ENCODE measurements at regions not wholly inside any gene's neighbourhood (a gene's known extent, or its start where the extent isn't known, plus 50 kb on each side); places are given as distances from the start of the nearest gene placed in this dataset.

DNA sequence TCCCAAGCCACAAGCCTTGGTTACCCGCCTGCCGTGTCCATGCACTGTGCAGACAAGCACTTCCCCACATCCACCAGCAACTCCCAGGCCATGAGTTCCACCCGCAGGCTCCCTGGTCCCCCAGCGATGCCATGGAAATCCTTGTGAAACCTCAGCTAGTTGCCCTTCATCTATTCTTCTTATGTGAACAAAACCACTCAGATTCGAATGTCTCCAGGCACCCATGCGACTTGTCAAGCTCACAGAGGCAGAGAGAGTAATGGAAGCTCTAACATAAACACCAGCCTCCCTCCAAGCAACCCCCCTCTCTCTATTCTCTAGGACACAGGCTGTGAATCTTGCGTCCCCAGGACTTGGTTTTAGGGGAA is 182.6 kb downstream of the C16orf95 start:
- TF ChIP-seq, protein P1, sequence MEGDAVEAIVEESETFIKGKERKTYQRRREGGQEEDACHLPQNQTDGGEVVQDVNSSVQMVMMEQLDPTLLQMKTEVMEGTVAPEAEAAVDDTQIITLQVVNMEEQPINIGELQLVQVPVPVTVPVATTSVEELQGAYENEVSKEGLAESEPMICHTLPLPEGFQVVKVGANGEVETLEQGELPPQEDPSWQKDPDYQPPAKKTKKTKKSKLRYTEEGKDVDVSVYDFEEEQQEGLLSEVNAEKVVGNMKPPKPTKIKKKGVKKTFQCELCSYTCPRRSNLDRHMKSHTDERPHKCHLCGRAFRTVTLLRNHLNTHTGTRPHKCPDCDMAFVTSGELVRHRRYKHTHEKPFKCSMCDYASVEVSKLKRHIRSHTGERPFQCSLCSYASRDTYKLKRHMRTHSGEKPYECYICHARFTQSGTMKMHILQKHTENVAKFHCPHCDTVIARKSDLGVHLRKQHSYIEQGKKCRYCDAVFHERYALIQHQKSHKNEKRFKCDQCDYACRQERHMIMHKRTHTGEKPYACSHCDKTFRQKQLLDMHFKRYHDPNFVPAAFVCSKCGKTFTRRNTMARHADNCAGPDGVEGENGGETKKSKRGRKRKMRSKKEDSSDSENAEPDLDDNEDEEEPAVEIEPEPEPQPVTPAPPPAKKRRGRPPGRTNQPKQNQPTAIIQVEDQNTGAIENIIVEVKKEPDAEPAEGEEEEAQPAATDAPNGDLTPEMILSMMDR (IDR thresholded peaks at IDR 0.05), result no peak
- TF ChIP-seq POLR2A (IDR thresholded peaks at IDR 0.05), result no peak

Data from vagina (tissue), 2 donors.